Thymus (tissue), 11 donors: ENCODE measurements at regions not wholly inside any gene's neighbourhood (a gene's known extent, or its start where the extent isn't known, plus 50 kb on each side); places are given as distances from the start of the nearest gene placed in this dataset.

Experiments used
- DNase-seq, 9 donors: peaks; one replicate each; pipeline ENCODE4 v3.0.0-alpha.2; 2013; ENCODE audit warnings: low spot score in 9 of 9, low read depth in 6 of 9, missing footprints in 1 of 9
- H3K27ac ChIP-seq, 2 donors: one replicate each; pipeline ENCODE4 v1.5.1; 2013; ENCODE audit warnings: control low read depth in 1 of 2, low read depth in 1 of 2, low read length in 1 of 2, mild to moderate bottlenecking in 1 of 2, moderate library complexity in 1 of 2
- H3K27me3 ChIP-seq, 2 donors: one replicate each; pipeline ENCODE4 v1.5.1; 2013; ENCODE audit warnings: low read length in 1 of 2; ENCODE audit not compliant: control insufficient read depth in 2 of 2, insufficient read depth in 1 of 2
- H3K36me3 ChIP-seq, 2 donors: one replicate each; pipeline ENCODE4 v1.5.1; 2013; ENCODE audit warnings: low read length in 1 of 2, mild to moderate bottlenecking in 1 of 2, moderate library complexity in 1 of 2; ENCODE audit not compliant: control insufficient read depth in 2 of 2, insufficient read depth in 2 of 2
- H3K4me1 ChIP-seq, 2 donors: one replicate each; pipeline ENCODE4 v1.5.1; 2013; ENCODE audit warnings: low read length in 2 of 2; ENCODE audit not compliant: control insufficient read depth in 2 of 2, insufficient read depth in 2 of 2
- H3K4me3 ChIP-seq, 2 donors: one replicate each; pipeline ENCODE4 v1.5.1; 2013; ENCODE audit warnings: low read length in 2 of 2, control low read depth in 1 of 2, mild to moderate bottlenecking in 1 of 2
- H3K9me3 ChIP-seq, 2 donors: one replicate each; pipeline ENCODE4 v1.5.1; 2013; ENCODE audit warnings: low read length in 1 of 2, mild to moderate bottlenecking in 1 of 2; ENCODE audit not compliant: control insufficient read depth in 2 of 2, insufficient read depth in 1 of 2
- WGBS: extraction: QIAGEN DNeasy Blood & Tissue Kit; methylation state at CpG from one replicate; pipeline ENCODE4 v1.1.7; 2013; 5-methylcytosine and 5-hydroxymethylcytosine counted together
- donor health status: healthy.

DNA sequence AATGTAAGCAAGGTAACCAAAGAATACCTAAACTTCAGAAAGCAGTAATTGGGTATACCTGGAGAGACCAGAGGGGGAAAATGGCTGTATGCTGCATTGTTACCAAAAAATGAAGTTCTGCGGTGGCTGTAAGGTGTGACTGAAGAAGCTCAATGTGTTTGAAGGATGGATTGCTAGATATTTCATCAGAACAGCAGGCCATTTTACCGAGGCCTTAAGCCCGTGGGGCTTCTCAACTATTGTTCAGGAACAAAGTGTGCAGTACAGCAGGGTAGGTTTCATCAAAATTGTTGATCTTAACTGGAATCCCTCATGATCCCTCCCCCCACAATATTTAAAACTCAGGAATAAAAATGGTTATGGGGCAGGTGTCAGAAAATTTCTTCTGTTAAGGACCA is 204.0 kb upstream of the GHITM start:
- no peak overlapping the region for H3K27ac ChIP-seq
- WGBS, result 93% methylated on average over 3 of the region's 3 CpGs
- no peaks in the 10 kb centered on the region for H3K27me3 ChIP-seq
- H3K4me3 ChIP-seq, result no peak overlapping the region
- H3K4me1 ChIP-seq, result no peaks in the 10 kb centered on the region
- no peaks in the 10 kb centered on the region for H3K9me3 ChIP-seq
- H3K36me3 ChIP-seq, result no peaks in the 10 kb centered on the region
- DNase-seq, result no peak

DNA sequence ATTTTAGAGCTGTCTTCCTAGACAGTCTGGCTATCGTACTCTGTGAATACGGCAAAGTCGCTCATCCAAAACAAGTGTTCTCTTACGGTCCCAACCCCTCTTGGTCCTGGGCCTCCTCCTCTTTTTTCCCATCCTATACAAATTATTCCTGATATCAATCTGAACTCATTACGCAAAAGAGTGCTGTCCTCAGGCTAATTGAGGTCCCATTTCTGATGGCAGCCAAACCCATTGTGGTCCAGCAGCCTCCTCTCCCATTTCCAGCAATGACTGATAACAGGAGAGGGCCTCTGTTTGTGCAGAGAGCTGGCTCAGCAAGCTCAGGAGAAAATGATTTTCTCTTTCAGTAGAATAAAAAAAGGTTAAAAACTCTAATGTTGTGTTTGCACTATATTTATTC is 203.4 kb upstream of the GHITM start:
- DNase-seq, result no peak
- H3K4me3 ChIP-seq, result no peak overlapping the region
- no peaks in the 10 kb centered on the region for H3K27me3 ChIP-seq
- 98% methylated on average over 5 of the region's 5 CpGs for WGBS
- H3K4me1 ChIP-seq, result no peaks in the 10 kb centered on the region
- H3K27ac ChIP-seq, result no peak overlapping the region
- no peaks in the 10 kb centered on the region for H3K9me3 ChIP-seq
- no peaks in the 10 kb centered on the region for H3K36me3 ChIP-seq

DNA sequence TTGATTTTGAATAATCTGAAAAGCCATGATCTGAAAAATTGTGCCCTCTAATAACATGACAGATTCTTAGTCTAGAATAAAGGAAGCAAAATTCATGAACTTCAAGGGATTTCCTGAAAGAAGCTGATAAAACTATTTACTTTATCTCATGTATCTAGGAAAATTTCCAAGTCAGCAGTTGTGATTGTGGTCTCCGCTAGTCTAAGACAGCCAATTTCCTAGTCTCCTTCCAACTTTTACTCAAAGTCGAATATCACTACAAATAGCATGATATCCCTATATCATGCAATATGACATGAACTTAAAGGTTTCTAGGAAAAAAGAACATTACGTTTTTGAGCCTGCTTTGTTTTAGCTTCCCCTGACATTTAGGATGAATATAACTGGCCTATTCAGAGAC is 202.1 kb upstream of the GHITM start:
- H3K27ac ChIP-seq, result no peak overlapping the region
- no peaks in the 10 kb centered on the region for H3K27me3 ChIP-seq
- no peaks in the 10 kb centered on the region for H3K9me3 ChIP-seq
- 81% methylated on average over 3 of the region's 3 CpGs for WGBS
- DNase-seq, result no peak
- H3K4me1 ChIP-seq, result no peaks in the 10 kb centered on the region
- H3K4me3 ChIP-seq, result no peak overlapping the region
- no peaks in the 10 kb centered on the region for H3K36me3 ChIP-seq

DNA sequence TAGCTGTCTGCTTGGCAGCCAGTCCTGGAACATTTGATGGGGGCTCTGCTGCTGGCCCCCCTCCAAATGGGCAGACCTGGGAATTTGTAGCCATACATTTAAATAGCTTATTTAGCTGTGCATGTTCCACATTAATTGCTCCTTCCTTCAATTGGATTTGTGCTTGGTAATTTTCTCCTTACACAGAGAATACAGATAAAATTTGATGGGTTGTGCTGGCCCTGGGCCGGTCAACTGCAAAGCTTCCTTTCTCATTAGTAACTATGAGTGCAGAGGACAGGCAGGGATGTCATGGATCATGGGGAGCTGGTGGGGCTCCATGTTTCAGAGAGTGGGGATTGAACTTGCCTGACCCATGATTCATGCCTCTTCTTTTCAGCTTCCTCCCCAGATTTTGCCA is 201.5 kb upstream of the GHITM start:
- no peak for DNase-seq
- 90% methylated on average over 1 of the region's 1 CpG for WGBS

DNA sequence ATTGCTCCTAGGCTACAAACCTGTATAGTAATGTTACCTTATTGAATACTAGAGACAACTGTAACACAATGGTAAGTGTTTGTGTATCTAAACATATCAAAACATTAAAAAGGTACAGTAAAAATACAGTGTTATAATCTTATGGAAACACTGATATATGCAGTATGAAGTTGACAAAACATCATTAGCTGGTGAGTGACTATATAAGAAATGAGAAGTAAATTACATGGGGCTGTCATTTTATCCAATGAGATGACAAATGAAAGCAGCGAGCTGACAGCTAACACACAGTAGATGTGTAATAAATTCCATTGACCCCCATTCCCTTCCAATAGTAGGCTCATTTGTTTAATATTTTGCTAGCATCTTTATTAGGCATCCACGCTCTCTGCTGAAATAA is 198.1 kb upstream of the GHITM start:
- H3K27me3 ChIP-seq, result no peaks in the 10 kb centered on the region
- H3K4me1 ChIP-seq, result no peaks in the 10 kb centered on the region
- H3K36me3 ChIP-seq, result no peaks in the 10 kb centered on the region
- H3K27ac ChIP-seq, result no peak overlapping the region
- no peak overlapping the region for H3K4me3 ChIP-seq
- DNase-seq, result no peak
- H3K9me3 ChIP-seq, result no peaks in the 10 kb centered on the region
- 93% methylated on average over 2 of the region's 2 CpGs for WGBS

More for the DNA sequence above, 201.5 kb upstream of the GHITM start:
- no peaks in the 10 kb centered on the region for H3K36me3 ChIP-seq
- H3K27me3 ChIP-seq, result no peaks in the 10 kb centered on the region
- H3K9me3 ChIP-seq, result no peaks in the 10 kb centered on the region
- no peak overlapping the region for H3K4me3 ChIP-seq
- H3K27ac ChIP-seq, result no peak overlapping the region
- no peaks in the 10 kb centered on the region for H3K4me1 ChIP-seq

DNA sequence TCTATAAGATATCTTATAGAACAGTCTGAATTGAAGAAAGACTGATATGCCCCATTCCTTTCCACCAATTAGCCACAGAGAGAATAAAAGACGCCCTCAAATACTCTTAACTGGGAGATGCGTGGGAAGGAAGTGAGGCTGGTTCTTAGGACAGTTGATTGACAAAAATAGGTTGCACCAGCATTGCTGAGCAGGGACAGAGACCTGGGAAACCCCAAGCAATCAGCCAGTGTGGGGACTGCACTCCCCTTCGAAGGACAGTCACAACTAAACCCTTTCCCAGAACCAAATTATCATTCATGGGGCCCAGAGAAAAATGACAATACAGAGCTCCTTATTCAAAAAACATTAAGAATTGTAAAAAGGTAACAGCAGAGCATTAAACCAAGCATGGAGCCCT is 196.9 kb upstream of the GHITM start:
- WGBS, result 86% methylated on average over 3 of the region's 3 CpGs
- H3K4me3 ChIP-seq, result no peak overlapping the region
- no peaks in the 10 kb centered on the region for H3K9me3 ChIP-seq
- no peaks in the 10 kb centered on the region for H3K36me3 ChIP-seq
- no peaks in the 10 kb centered on the region for H3K27me3 ChIP-seq
- H3K27ac ChIP-seq, result no peak overlapping the region
- DNase-seq, result no peak
- no peaks in the 10 kb centered on the region for H3K4me1 ChIP-seq

DNA sequence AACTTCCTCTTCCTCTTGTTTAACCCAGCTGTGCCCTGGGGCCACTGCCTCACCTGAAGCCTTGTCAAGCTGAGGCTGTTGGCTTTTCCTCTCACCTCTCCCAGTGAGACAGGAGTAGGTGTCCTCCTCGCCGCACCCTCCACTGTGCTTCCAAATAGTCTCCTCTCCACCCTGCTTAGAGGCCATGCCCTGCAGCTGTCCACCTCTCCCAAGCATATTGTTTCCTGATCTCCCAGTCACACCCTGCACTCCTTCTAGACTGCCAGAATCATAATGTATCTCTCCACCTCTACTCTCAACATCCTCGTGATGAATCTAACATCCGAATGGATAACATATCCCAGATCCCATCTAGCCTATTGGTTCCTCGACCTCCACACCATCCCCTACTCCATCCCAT is 196.3 kb upstream of the GHITM start:
- Histone ChIP-seq H3K27me3 (no peaks in the 10 kb centered on the region), H3K36me3 (no peaks in the 10 kb centered on the region)
- 90% methylated on average over 5 of the region's 5 CpGs for WGBS

DNA sequence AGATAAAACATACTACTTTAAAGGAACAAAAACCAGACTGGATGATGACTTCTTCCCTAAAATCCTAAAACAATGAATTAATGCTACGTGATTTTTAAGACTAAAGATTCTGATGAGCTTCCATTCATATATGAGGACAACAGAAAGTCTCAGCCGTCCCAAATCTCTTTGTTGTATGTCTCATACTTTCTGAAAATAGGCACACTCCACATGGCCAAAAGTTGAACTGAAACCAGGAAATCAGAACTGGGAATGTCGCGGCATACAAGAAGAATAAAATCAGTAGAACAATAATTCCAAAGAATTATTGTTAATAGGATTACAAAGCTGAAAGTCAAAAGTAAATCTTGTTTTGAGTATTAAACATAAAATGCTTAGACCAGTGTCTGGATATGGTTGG is 195.4 kb upstream of the GHITM start:
- H3K4me3 ChIP-seq, result no peak overlapping the region
- no peaks in the 10 kb centered on the region for H3K27me3 ChIP-seq
- H3K4me1 ChIP-seq, result no peaks in the 10 kb centered on the region
- no peak overlapping the region for H3K27ac ChIP-seq
- H3K9me3 ChIP-seq, result no peaks in the 10 kb centered on the region
- WGBS, result 94% methylated on average over 4 of the region's 4 CpGs
- H3K36me3 ChIP-seq, result no peaks in the 10 kb centered on the region
- no peak for DNase-seq

More for the DNA sequence above, 196.3 kb upstream of the GHITM start:
- no peak for DNase-seq
- no peak overlapping the region for H3K4me3 ChIP-seq
- no peak overlapping the region for H3K27ac ChIP-seq
- H3K9me3 ChIP-seq, result no peaks in the 10 kb centered on the region
- H3K4me1 ChIP-seq, result no peaks in the 10 kb centered on the region

DNA sequence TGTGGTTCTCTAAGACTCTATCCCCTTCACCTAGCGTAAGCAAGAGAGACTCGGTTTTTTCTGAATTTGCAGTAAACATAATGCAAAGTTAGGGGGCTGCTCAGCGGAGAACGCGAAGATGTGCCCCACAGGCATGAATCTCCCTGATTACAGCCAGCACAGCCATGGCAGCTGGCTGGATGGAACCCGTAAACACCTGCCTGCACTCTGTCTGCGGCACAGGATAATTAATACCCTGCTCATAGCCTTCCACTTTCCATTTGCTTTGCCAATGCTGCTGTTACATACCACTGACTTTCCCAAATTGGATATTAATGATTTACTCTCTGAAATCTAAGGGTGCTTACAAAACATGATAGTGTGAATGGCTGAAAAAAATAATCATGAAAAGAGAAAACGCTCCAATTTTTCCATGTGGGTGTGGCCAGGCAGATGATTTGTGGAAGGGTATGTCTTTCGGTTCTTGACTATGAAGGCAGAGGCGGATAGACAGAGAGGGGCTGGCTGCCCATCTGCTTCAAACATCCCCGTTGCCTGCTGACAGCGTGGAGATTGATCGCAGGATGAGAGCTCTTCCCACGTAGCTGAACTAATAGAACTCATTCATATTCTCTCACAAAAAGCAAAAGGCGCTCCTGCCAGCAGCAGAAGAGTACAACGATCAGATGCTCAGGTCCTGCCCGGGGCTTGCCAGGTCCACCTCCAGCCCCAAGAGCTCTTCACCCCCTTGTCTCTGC is 193.2 kb upstream of the GHITM start:
- WGBS, result 85% methylated on average over 17 of the region's 17 CpGs
- Histone ChIP-seq H3K36me3 (no peaks in the 10 kb centered on the region), H3K27me3 (no peaks in the 10 kb centered on the region), H3K4me3 (no peak overlapping the region), H3K9me3 (no peaks in the 10 kb centered on the region), H3K4me1 (no peaks in the 10 kb centered on the region), H3K27ac (no peak overlapping the region)
- DNase-seq, result no peak
